NCI-H460 (cell line): ENCODE measurements at regions not wholly inside any gene's neighbourhood (a gene's known extent, or its start where the extent isn't known, plus 50 kb on each side); places are given as distances from the start of the nearest gene placed in this dataset.
A peak's percentile ranks its signal among the peaks of the same experiment; 100 is the strongest.

Experiments used
- DNase-seq: peaks from one replicate; pipeline ENCODE4 v3.0.0-alpha.2; 2016; ENCODE audit warnings: low read depth; ENCODE audit errors: extremely low read depth

- no peak for DNase-seq
These were observed 70.9 kb downstream of the NAV1 start for GRCh38 chr1:201609661-201610318.

GRCh38 chr1:201610858-201611257, 71.9 kb downstream of the NAV1 start:
- DNase-seq, result no peak

DNA sequence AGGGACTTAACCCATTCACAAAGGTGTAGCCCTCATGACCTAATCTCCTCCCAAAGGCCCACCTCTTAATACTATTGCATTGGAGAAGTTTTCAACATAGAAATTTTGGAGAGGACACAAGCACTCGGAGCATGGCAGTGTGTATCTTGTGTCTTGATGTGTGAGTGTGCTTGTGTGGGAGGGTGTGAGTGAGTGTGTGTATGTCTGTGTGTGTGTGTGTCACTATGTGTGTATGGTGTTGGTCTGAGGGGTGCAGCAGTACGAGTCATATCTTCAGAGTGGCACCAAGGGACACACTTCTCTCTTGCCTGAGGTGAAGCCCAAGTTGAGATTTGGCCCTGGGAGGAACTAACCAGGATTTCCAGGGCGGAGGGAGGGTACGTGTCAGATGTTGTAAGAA, 73.7 kb downstream of the NAV1 start:
- no peak for DNase-seq

- DNase-seq, result peak; percentile 16
These were observed 75.5 kb downstream of the NAV1 start for GRCh38 chr1:201614262-201615015.

- DNase-seq, result no peak
These were observed 78.2 kb downstream of the NAV1 start for GRCh38 chr1:201617157-201617556.

DNA sequence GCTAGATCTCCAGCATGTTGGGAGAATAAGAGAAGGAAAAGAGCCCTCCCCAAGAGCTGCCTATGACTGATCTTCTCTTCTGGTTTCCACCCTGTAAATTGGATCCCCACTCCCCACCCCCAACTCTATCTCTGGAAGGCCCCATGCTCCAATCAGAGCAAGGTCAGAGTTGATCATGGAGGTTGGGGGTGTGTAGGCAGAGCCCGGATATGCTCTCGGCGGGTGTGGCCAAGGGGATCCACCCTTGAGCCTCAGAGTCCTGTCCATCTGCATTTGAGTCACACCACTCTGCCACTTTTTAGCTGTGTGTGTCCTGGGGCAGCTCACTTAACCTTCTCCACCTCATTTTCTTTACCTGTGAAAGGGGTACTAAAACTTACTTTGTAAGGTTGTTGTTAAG, 79.5 kb downstream of the NAV1 start:
- DNase-seq, result no peak

GRCh38 chr1:201618905-201619304, 80.0 kb downstream of the NAV1 start:
- no peak for DNase-seq

- DNase-seq, result no peak
These were observed 80.6 kb downstream of the NAV1 start for GRCh38 chr1:201619513-201619912.

- no peak for DNase-seq
These were observed 83.4 kb downstream of the NAV1 start for GRCh38 chr1:201622353-201622752.

- DNase-seq, result no peak
These were observed 83.9 kb downstream of the NAV1 start for GRCh38 chr1:201622824-201623223.

- no peak for DNase-seq
These were observed 85.9 kb downstream of the NAV1 start for GRCh38 chr1:201624741-201625225.

DNA sequence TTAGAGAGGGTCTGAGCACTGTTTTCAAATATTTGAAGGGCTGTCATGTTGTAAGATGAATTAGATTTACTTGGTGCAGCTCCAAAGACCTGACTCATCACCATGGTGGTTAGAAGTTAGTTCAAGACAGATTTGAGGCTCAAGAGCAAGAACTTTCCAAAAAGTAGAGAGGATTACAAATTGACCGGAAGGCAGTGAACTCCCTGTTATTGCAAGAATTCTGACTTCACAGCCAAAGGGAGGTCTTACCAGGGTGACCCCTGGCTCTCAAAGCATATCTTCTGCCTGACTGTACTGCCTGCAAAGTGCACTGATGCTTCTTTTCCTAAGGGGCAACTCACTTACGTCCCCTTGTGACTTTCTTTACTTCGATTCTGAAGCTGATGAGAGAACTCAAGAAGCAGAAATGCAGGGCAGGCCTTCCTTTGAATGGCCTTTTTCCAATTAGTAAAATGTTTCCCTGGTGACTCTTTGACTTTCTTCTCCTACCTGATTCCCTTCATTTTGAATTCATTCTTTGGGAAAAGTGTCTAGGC, 86.4 kb downstream of the NAV1 start:
- DNase-seq, result no peak

DNA sequence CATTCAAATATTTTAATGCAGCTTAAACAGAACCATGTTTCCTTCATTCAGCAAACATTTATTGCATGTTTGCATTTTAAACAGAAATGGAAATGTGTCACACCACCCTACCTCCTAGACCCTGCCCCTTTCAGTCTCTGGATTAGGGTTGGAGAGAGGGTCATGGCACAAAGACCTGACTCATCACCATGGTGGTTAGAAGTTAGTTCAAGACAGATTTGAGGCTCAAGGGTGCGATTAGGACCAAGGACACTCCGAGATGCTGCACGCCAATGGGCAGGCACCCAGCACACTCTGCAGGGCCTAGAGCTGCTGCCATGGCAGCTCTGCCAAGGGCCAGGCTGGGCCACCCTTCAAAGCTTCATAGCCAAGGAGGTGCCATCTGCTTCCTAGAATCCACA, 86.9 kb downstream of the NAV1 start:
- no peak for DNase-seq

GRCh38 chr1:201626629-201627275, 87.8 kb downstream of the NAV1 start:
- no peak for DNase-seq

DNA sequence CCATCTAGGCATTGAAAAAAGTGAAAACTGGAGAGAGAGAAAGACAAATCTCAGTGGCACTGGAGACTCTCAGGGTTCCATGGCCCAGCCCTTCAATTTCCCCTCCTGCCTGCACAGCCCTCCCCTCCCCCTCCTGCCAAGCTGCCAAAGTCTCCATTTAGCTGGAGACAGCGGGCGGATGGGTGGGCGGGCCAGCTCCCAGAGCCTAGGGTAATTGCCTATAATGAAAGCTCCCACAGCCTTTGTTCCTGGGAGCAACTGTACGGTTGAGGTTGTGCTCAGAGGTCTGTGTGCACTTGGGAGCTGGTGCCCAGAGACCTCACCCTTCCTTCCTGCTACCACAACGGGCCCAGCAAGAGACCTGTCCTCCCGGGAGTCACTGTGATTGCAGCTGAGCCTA, 89.6 kb downstream of the NAV1 start:
- no peak for DNase-seq

- no peak for DNase-seq
These were observed 91.7 kb downstream of the NAV1 start for GRCh38 chr1:201630582-201630981.

GRCh38 chr1:201631037-201631436, 92.1 kb downstream of the NAV1 start:
- DNase-seq, result no peak

DNA sequence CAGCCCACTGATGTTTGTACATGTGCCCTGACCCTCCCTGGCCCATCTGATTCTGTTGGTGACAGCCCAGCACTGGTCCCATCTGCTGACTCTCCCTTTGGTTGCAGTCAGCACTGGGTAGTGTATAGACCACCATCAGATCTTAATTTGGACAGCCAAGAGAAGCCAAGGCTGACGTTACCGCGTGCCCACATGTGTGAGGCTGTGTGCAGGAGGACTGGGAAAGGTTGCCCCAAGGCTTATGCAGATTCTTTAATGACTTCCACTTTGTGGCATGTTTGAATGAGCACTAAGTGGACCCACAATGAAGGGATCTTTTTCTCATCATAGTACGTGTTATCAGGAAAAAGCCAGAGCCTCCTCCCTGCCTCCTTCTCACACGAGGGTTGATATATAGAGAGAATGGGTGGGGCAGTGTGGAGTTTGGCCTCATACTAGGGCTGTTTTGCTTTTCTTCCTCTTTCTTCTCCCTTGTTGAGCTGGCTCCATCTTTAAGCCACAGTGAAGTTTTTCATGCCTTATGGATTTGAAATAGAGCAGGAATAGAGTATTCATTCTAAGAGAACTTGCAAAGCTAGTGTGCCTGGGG, 93.5 kb downstream of the NAV1 start:
- no peak for DNase-seq

DNA sequence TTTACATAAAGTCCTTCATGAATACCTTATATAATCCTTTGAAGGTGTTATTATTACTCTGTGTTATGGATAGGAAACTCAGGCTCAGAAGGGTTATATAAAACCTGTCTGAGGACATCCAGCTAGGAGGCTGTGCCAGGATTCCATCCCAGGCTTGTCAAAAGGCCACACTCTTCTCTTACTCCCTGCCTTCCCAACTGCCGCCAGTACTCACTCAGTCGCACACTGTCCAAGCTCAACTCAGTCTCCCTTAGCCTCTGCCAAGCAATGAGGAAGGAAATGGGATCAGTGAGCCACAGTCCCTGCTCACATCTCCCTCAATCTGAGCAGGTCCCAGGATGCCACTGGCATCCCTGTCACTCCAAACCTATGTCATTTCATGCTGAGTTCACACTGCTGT, 94.4 kb downstream of the NAV1 start:
- DNase-seq, result no peak

DNA sequence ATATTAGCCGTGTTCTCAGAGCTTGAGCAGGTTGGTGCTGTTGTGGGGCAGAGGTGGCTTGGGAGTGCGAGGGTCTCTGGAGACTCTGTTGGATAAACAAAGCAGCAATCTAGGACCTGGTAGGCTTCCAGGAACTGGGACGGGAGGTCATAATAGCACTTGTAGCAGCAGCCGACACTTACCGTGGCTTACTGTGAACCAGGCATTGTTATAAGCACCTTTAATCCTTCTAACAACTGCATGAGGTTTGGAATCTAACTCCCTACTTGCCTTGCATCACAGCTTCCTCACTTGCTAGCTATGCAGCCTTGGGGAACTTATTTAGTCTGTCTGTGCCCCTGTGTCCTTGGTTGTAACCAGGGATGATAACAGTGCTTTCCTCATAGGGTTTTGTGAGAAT, 94.9 kb downstream of the NAV1 start:
- DNase-seq, result no peak

DNA sequence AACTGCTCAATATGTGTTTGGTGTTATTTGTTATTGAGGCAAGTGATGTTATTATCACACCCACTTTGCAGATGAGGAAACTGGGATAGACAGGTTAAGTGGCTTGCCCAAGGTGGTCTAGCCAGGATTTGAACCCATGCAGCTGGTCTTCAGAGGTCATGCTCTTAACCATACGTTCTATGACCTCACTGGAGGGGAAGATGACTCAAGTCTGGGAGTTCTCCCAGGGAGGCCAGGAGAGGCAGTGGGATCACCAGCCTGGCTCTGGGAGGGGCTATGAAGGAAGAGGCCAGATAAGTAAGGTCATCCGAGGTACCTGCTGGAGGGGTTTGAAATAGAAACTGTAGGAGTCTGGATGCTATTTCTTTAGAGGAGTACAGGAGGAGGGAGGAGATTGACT, 95.3 kb downstream of the NAV1 start:
- DNase-seq, result no peak
